ENCODE measurements at regions not wholly inside any gene's neighbourhood (a gene's known extent, or its start where the extent isn't known, plus 50 kb on each side); places are given as distances from the start of the nearest gene placed in this dataset.
A peak's percentile ranks its signal among the peaks of the same experiment; 100 is the strongest.
"Not testable (repeated sequence)": the region's sequence is repeated elsewhere in the genome, so short reads cannot be mapped to it uniquely, and the experiment has no call there.

DNA sequence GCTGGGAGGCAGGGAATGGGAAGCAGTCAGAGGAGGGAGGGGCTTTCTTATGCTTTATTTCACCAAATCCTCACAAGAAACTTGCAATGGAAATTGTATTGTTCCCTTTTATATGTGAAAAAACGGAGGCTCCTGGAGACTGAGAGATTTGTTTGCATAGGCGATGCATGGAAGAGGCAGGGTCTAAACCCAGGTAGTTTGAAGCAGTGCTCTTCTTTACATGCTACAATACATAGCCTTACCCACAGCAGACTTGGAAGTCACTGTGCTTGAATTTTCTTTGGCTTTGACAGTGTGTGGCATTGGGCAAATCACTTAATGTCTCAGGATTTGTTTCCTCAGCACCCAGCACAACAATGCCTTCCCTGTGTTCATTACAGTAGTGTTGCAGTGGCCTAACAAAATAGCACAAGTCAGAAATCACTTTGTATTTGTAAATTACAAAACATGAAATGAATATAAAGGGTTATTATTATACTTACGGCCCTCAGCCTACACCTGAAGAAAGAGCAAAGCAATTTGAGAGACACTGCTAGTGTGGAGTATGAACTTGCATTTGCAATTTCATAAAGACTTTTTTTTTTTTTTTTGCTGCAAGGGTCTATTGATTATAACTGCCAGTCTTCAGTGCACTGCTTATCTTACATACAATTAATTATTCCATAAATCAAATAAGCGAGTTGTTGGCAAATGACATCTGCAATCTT lies 646.4 kb upstream of the KCNMB2 start:
- DNase-seq = no peak

DNA sequence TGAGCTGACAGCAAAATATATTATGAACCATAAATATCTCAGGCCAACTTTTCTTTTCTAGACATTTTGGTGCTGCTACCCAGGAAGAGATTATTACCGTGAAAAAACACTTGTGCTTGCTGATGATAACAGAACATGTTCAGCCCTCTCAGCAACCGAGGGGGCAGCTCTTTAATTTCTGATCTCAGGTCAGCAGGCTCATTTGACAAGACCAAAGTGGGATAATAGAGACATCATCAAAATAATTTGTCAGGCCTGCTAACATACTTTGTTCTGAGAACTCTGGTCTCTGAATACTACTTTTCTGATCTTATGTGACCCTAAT lies 645.9 kb upstream of the KCNMB2 start:
- DNase-seq = no peak

DNA sequence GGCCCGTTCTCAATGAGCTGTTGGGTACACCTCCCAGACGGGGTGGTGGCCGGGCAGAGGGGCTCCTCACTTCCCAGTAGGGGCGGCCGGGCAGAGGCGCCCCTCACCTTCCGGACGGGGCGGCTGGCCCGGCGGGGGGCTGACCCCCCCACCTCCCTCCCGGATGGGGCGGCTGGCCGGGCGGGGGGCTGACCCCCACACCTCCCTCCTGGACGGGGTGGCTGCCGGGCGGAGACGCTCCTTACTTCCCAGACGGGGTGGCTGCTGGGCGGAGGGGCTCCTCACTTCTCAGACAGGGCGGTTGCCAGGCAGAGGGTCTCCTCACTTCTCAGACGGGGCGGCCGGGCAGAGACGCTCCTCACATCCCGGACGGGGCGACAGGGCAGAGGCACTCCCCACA lies 644.7 kb upstream of the KCNMB2 start:
- DNase-seq = not testable (repeated sequence)

DNA sequence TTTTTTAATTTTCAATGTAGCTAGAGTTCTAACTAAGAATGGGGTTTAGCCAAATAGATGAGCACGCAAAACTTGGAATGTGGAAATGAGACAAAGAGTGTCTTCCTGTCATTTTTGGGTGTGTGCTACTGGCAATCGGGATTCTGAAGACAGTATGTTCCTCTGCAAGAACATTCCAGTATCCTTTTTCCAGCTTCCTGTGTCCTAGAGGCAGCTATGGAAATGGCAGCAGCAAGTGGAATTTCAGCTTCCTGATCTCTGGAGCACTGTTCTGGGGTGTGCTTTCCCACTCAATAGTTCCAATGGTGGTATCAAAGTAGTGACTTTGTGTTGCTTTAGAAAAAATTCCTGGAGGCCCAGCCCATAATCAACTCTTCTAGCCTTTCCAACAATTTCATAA lies 642.9 kb upstream of the KCNMB2 start:
- DNase-seq = peak in 1 of 2 experiments; percentile 17

DNA sequence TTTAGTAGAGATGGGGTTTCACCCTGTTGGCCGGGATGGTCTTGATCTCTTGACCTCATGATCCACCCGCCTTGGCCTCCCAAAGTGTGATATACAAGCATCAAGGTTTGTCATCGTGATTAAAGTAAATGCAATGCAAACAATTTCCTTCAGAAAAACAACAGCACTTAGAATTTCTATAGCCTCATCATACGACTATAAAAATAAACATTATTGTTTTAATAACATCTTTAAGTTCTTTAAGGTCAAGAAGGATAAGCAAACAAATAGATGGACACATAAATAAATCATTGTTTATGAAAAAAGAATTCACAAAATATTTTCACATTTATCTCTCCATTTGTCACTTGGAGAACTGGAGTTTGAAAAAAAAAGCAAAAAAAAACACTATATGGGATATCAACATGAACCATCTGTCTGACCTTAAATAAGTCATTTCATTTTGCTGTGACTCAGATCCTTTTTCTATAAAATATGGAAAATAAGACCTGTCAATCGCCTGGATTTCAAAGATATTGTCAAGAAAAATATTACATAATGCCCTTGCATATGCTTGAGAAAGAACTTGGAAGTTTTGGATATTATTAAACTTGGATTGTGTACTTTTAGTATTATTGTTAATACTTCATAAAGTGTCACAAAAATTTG lies 642.0 kb upstream of the KCNMB2 start:
- DNase-seq = no peak

DNA sequence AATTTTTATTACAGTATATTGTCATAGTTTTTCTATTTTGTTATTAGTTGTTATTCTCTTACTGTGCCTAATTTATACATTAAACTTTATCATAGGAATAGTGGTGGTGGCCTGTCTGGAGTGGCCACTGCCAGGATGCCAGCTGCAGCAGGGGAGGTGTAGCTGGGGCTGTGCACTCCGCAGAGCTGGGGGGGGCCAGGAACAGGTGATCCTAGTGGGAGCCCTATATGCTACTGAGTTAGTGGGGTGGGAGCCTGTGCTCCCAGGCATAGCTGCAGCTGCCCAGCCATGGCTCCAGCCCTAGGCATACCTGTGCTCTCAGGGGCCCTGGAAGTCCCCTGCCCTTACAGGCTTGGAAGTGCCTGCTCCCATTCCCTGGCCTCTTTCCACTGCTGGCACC lies 638.1 kb upstream of the KCNMB2 start:
- no peak for DNase-seq

DNA sequence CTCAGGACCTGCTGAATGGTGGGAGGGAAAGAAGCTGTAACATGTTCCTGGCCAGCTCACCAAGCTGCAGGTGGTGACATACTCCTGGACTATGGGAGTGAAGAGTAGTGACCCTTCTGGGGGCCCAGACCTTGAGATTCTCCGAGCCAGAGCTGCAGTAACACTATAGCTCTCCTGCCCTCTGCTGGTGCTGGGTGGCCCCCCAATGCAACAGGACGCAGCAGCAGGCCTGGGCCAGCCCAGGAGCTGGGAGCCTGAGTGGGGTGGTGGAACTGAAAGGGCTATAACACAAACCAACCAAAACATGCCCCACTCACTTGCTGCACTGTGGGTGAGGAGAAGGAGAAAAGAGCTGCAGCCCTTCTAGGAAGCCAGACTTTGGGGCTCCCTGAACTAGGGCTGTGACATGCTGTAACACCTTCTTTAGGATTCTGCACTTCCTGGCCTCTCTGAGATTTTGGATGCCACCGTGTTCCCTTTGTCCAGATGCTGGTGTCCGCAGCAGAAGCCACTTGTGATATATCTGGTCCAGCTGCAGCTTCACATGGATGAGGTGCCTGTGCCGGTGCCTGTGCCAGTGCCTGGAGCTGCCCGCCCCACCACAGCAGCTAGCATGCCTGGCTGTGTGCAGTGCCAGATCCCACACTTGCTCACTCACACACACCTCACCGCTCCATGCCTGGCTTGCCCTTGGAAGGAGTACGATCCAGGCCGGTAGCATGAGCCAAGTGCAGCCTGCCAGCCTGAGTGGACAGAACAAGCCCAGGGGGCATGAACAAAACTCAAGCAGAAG lies 636.8 kb upstream of the KCNMB2 start:
- no peak for DNase-seq

DNA sequence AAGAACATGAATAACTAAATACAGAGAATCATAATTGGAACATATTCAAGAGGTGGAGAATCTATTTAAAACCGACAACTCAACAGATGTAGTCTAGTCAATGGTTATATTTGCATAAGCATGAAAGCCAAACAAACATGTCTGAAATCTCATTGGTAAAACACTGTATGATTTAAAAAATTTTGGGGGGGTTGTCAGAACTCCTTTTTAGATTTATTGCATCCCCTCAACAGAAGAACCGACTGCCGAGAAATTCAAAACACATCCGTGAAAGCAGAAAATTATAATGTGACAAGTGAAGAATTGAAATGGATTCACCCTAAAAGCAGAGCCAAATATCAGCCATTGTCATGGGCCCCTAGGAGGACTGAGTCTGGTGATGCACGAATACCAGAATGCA lies 633.4 kb upstream of the KCNMB2 start:
- DNase-seq = no peak

DNA sequence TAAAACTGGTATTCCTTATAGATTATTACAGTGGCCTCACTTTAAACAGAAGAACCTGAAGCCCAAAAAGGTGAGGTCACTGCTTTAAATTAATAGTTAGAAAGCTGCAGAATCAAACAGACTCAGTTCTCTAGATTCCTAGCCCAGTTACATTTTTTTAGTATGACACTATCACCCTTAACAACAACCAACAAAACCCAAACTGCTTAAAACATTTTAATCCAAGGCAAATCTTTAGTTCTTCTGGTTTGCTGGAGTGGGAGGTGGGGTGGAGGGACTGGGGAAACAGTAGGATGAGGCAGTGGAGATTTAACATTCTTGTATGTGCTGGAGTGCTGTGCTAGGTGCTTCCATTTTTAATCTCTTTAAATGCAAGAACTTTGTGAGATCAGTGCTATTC lies 631.6 kb upstream of the KCNMB2 start:
- no peak for DNase-seq

DNA sequence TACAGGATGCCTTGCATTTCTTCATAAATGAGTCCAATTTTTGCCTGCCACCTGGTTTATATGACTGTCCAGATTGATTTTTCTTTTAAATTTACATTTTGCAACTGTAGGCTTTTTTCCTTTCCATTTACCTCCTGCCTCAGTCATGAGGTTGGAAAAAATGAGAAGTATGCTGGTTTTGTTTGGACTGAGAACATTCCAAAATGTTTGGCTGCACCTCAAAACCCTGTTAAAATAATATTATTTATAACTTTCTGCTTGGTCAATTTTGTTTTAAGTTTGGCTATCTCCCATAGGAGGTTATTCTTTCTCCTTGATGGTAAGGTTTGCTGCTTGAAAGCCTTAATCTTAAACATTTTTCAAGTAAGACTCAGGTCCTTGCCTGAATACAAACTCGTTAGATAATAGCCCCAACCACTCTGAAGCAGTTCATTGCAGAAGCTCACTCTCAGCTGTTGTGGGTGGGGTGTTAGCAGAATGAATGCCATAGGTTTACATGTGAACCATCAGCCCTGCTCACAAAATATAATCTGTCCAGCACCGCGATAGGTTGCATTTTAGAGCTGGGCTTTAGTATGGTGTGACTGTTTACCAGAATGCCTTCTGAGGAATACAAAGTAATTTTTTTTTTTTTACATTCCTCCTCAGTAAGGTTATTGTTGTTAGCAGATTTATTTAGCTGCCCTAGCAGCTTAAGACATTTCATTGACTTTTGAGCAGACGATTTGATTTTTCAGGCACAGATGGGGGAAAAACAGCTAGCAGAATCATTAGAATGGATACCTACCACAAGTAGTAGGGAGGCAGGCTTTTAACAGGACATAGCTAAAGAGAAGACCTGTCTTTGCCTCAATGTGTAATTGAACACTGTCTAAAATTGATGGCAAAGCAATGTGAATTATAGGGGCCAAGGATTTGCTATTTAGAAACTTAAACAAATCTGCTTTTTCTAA lies 630.8 kb upstream of the KCNMB2 start:
- no peak for DNase-seq

DNA sequence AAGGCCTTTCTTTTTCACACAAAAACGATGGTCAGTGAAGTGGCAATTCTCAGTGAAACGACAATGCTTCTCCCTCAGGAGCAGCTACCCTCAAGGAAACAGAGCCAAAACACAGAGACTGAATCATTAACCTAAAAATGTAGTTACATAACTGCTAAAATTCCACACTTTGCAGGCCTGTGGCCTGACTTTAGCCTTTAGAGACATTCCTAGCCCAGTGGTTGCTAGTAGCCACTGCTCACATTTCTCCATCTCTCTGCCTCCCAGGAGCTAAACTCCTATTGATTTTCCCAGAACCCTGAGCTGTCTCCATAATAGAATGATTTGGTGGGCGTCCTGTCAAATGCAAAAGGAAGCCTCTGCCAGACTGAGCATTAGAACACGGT lies 630.1 kb upstream of the KCNMB2 start:
- DNase-seq = no peak

DNA sequence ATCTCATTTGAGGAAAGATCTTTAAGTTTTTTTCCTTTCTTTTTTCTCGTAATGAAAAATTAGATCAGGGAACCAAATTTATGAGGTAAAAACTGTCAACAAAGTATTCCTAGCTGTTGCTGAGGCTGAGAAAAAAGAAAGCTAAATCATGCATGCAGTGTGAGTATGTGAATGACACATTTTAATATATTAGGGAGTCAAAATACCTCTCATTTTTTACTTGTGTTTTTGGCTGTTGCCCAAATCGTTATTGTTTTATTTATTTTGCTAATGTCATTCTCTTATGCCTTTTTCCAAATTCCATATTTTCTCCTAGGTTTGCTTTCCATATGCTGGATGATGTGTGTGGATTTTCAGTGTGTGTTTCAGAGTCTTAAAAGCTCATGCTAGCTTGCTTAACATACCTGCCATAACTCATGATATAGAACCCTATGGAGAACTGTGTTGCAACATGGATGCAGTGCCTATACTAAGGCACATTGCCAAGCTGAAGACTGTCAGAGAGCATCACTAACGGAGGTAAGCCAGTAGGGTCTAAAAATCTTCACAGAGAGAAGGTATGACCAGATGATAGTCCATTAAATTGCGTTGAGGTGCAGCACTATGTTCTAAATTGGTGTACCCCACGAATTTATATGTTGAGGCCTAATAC lies 629.5 kb upstream of the KCNMB2 start:
- no peak for DNase-seq

DNA sequence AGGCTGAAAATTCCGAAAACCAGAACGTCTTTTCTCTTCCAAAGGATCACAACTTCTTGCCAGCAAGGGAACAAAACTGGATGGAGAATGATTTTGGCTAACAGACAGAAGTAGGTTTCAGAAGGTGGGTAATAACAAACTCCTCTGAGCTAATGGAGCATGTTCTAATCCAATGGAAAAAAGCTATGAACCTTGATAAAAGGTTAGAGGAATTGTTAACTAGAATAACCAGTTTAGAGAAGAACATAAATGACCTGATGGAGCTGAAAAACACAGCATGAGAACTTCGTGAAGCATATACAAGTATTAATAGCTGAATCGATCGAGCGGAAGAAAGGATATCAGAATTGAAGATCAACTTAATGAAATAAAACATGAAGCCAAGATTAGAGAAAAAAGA lies 626.7 kb upstream of the KCNMB2 start:
- not testable (repeated sequence) for DNase-seq

DNA sequence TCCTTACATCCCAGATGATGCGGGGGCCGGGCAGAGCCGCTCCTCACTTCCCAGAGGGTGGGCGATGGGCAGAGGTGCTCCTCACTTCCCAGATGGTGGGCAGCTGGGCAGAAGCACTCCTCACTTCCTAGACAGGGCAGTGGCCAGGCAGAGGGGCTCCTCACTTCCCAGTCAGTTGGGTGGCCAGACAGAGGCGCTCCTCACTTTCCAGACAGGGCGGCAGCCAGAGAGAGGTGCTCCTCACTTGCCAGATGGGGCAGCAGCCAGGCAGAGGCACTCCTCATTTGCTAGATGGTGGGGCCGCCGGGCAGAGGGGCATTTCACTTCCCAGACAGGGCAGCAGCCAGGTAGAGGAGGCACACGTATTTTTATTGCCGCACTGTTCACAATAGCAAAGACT lies 622.0 kb upstream of the KCNMB2 start:
- DNase-seq = no peak

DNA sequence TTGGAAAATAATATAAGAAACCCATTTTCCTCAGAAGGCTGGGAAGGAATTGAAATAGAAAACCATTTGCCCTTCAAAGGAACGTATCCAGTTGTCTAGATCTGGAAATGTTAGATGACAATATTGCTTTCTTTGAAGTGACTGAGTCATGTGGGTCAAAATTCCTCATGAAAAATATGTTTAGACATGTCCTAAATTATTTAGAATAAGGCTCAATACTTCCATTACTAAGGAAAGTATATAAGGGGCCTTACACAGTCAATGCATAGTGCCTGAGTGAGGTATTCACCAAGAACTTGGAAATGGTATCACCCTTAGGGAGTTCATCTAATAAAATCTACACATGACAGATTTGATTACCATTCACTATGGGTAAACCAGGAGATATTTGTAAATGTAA lies 619.8 kb upstream of the KCNMB2 start:
- no peak for DNase-seq

DNA sequence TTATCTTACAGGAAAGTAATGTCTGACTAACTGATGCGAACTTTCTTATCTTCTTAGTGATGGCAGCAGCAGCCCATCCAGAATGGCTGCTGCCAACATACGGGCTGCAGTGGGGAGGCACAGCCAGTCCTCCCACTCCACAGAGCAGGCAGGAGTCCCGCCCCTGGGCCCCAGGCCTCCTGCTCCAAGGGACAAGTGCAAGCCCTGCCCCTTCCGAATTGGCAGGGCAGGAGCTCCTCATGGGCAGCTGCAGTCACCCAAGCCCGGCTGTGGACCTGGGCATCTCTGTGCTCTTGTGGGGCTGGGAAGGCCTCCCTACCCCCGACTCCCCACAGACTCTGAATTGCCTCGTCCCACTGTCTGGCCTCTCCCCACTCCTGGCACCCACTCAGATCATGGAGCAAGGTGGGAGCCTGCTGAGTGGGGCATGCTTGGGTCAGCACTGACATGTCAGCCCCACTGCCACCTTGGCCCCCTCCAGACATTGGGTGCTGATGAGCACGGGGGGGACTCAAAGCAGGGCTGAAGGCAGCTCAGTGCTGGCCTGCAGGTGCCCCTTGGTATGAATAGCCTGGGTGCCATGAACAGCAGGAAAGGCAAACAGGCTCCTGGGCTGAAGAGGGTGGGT lies 618.9 kb upstream of the KCNMB2 start:
- no peak for DNase-seq

DNA sequence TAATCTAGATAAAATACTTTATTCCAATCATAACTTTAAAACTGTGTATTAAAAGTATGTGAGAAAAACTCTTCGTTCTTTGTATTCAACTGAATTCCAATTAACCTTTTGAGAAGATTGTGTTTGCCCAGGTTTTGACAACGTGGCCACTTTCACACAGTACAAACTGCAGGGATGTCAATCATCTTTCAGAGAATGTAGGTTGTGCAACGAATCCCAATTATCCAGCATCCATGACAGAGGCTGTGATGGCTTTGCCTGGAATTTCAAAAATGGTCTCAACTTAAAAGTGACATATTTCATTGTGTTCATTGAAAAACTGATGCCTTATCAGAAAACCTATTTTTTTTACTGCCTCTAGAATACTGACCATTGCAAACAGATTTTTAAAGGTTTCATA lies 615.1 kb upstream of the KCNMB2 start:
- DNase-seq = no peak

DNA sequence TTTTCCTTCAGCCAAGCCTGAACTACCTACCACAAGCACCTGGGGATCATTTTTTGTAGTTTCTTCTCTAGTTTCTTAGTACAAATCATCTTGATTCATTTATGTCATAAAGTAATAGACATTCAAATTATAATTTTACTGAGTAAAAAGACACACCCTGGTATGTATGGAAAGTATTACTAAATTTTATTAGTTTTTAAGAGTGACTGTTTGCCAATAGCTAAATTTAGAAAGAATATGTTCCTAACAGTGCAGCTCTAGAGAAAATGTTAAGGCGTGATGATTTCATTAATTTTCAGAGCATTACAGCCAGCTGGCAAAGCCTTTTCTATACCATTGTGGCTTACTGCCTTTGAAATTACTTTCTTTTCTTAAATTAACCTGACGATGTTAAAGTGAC lies 612.0 kb upstream of the KCNMB2 start:
- no peak for DNase-seq

DNA sequence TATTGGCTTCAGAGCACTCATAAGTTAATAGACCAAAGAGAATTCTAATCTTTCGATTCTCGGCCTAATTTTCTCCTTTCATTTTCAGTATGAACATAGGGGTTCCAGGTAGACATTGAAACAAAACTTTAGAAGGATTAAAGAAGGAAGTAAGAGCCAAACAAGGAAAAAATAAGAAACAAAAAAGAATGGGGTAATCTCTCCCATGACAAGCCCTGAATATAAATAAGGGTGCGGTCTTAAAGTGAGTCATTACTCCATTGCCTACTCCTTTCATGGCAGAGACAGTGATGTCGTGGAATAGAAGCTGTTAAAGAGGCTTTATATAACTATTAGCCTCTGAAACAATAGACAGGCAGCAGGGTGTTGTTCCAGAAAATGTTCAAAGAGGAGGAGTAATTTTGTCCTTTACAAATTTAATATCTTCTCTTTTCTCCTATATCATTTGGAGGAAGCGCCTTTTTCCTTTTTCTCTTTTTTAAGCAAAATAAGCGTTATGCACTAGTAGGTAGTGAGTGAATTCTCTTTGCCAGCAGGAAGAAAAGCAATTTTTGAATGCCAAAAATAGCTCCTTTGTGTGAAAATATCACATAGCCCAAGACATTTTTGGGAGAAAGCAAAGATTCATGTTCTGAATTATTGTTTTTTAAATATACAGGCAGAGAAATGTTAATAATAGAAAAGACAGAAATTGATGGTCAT lies 607.9 kb upstream of the KCNMB2 start:
- DNase-seq = no peak

DNA sequence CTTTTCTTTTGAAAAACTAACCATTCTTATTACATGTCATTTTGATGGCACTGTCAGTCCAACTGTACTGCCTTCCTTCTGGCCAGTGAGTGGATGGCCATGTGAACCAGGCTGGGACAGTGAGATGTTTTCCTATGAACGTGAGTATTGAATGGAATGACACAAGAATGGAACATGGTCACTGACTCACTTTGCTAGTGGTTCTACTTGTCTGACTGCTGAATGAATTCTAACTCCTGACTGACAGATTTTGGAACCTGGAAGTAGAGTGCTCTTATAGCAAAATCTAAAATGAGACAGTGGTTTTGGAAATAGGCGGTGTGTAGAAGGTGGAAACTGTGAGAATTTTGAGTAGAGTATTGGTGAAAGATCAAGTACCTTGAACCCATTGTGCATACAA lies 606.9 kb upstream of the KCNMB2 start:
- no peak for DNase-seq

DNA sequence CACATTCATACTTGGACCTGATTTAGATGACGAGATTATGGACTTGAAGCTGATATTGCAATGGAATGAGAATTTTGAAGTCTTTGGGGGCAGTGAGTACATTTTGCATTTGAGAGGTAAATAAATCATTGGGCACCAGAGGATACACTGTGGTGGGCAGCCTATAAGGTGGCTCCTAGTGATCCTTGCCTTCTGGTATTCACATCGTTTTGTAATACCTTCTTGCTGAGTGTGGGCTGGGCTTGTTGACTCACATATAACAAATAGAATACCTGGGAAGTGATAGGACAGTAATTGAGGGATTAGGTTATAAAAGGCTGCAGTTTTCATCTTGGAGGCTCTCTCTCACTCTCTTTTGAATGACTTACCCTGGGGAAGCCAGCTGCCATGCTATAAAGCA lies 605.5 kb upstream of the KCNMB2 start:
- no peak for DNase-seq

DNA sequence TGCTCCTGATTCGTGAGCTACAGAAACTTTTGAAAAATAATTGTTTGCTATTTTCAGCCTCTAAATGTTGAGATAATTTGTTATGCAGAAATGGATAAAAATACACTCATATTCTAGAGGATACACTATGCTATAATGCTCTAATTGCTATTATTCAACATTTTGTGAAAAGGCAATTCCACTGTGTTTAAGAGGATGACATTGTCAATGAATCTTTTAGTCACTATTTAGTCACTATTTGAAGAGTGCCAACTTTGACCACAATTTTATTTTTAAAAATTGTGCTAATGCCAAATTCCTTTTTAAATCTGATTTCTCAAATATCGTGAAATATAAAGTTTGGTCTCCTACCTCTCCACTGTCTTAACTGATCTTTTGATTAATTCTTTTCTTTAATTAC lies 604.9 kb upstream of the KCNMB2 start:
- no peak for DNase-seq

All from SW 1271 (cell line).